Activated naive CD4-positive, alpha-beta T cell treated with anti-CD3 and anti-CD28 coated beads, Interleukin-2, amount 50 U/mL, for 72 hours (primary cell): ENCODE measurements at regions not wholly inside any gene's neighbourhood (a gene's known extent, or its start where the extent isn't known, plus 50 kb on each side); places are given as distances from the start of the nearest gene placed in this dataset.

Source experiments
- ATAC-seq, 2 donors: fragments of 150-1000 bp; cut with Tn5 transposase; 2 replicates each; pipeline ENCODE4 v1.10.0; 2021; ENCODE audit warnings: mild to moderate bottlenecking in 2 of 2, moderate library complexity in 2 of 2
- DNase-seq, 2 donors: peaks; one replicate each; pipeline ENCODE4 v3.0.0; 2021 to 2022; ENCODE audit warnings: low spot score in 2 of 2
- H3K27ac Mint-ChIP-seq, 2 donors: one replicate each; pipeline ENCODE4 v1.8.0; 2022; ENCODE audit warnings: mild to moderate bottlenecking in 2 of 2, mixed read lengths in 2 of 2
- H3K36me3 Mint-ChIP-seq, 2 donors: one replicate each; pipeline ENCODE4 v1.8.0; 2022; ENCODE audit warnings: mixed read lengths in 2 of 2
- H3K9me3 Mint-ChIP-seq, 2 donors: one replicate each; pipeline ENCODE4 v1.8.0; 2022; ENCODE audit warnings: mixed read lengths in 2 of 2

GRCh38 chr13:26993780-26994179 is 177.8 kb downstream of the USP12 start:
- H3K36me3 Mint-ChIP-seq, result peaks cover 0 to 9% of the 10 kb centered on the region in 2 donors
- DNase-seq, result no peak
- no peak overlapping the region for H3K27ac Mint-ChIP-seq
- peaks cover 0 to 4% of the 10 kb centered on the region in 2 donors for H3K9me3 Mint-ChIP-seq
- ATAC-seq, result no peak

DNA sequence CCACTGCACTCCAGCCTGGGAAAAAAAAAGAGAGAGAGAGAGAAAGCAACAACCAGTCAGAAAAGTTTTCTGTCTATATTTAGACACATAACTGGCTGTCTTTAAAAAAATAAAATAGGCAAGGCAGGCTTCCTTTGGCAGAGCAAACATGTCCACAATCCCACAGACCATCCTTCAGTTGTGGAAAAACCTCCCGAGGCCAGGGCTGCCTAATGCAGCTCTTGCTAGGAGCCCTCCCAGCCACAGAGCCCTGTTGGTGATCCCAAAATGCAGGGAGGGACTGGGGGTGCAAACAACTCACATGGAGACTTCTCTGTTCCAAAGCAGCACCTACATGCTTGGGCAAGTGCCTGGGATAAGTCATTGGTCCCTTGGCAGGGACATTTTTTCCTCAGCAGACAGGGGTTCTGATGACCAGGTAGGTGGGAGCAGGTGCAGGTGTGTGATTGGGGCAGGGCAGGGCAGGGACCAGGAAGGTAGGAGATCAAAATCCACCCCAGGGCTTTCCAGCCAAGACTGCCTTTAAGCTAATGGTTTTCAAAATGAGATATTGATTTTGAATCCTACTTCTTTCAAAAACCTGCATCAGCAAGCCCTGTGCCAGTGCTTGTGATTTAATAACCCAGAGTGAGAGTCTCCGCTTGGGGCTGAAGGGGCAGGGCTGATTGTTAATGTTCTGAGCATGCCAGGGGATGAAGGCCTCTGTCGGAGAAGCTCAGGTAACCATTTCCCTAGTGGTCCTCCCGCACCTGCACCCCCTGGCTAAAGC is 178.5 kb downstream of the USP12 start:
- H3K9me3 Mint-ChIP-seq, result peaks cover 0 to 4% of the 10 kb centered on the region in 2 donors
- ATAC-seq (no peak), DNase-seq (no peak)
- peaks cover 0 to 9% of the 10 kb centered on the region in 2 donors for H3K36me3 Mint-ChIP-seq
- H3K27ac Mint-ChIP-seq, result no peak overlapping the region

DNA sequence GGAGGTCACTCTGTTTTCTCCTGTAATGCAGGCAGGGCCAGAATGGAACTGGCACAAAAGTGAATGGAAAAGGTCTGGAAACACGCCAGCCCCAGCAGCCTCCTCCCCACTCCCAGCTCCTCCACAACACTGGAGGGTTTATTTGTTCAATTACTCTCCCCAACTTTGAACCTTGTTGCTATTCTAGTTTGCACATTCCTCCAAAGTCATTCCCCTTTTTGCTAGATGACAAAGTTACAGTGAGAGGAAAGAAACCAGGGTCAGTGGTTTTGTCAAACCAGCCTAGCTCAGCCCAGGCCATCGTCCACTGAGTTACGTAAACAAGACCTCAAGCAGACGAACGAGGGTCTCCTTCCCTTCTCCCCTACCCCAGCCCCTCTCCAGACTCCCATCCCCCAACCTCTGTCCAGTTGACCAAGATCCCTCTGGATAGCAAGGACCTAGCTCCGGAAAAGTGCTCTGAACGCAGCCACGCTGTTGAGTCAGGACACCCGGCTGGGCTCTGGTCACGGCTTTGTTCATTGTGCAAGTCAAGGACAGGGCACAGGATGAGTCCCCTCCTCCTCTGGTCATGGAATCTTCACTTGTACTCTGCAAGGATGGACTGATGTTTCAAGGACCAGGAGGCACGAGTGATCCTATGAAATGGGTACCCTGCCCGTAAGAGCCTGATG is 180.0 kb downstream of the USP12 start:
- Mint-ChIP-seq H3K9me3 (peaks cover 0 to 4% of the 10 kb centered on the region in 2 donors), H3K36me3 (peaks cover 0 to 9% of the 10 kb centered on the region in 2 donors), H3K27ac (no peak overlapping the region)
- ATAC-seq (no peak), DNase-seq (no peak)

DNA sequence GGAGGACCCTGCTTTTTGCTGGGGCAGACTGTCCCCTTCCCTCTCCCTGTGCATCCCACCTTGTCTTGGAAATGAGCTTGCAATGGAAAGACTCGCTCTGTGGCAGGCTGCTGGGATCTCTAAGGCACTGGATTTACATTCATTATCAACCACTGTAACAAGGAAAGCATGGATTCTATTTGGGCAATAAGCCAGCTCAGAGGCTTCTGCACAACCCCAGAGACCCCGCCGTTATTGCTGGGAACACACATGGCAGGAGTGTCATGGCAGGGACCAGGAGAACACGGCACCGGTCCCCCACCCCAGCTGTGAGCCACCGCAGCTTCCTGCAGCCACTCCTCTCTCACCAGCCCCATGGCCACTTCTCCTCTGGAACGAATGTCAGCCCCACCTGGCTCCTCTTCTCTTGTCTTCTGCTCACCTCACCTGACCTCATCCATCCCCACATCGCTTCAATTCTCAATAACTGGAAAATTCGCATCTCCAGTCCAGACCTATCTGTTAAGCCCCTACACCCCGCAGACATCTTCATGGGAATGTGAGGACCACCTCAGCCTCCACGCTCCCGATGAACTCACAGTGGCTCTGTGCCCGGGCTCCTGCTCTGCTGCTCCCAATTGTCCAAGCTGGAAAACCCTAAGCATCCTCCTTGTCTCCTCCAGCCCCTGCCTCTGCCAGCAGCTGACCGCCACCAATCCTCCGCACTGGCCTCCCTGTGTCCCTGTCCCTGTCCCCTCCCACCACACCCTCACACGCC is 181.5 kb downstream of the USP12 start:
- DNase-seq, result no peak
- no peak overlapping the region for H3K27ac Mint-ChIP-seq
- H3K9me3 Mint-ChIP-seq, result no peaks in the 10 kb centered on the region
- no peaks in the 10 kb centered on the region for H3K36me3 Mint-ChIP-seq
- ATAC-seq, result no peak

GRCh38 chr13:26989261-26989956 is 182.2 kb downstream of the USP12 start:
- ATAC-seq (no peak), DNase-seq (no peak)
- Mint-ChIP-seq H3K27ac (no peak overlapping the region), H3K36me3 (no peaks in the 10 kb centered on the region), H3K9me3 (no peaks in the 10 kb centered on the region)

- H3K36me3 Mint-ChIP-seq, result no peaks in the 10 kb centered on the region
- H3K9me3 Mint-ChIP-seq, result no peaks in the 10 kb centered on the region
- ATAC-seq (no peak), DNase-seq (no peak)
- H3K27ac Mint-ChIP-seq, result no peak overlapping the region
Measured at GRCh38 chr13:26988059-26988769, 183.4 kb downstream of the USP12 start.

- no peak for ATAC-seq
- no peak for DNase-seq
- Mint-ChIP-seq H3K36me3 (no peaks in the 10 kb centered on the region), H3K27ac (no peak overlapping the region), H3K9me3 (no peaks in the 10 kb centered on the region)
Measured at GRCh38 chr13:26987486-26988013, 184.1 kb downstream of the USP12 start.

GRCh38 chr13:26985285-26985878 is 186.2 kb downstream of the USP12 start:
- DNase-seq (peak in 1 of 2 donors; percentile 68), ATAC-seq (peak; percentile 89 to 91)
- no peak overlapping the region for H3K27ac Mint-ChIP-seq
- H3K36me3 Mint-ChIP-seq, result no peaks in the 10 kb centered on the region
- no peaks in the 10 kb centered on the region for H3K9me3 Mint-ChIP-seq

DNA sequence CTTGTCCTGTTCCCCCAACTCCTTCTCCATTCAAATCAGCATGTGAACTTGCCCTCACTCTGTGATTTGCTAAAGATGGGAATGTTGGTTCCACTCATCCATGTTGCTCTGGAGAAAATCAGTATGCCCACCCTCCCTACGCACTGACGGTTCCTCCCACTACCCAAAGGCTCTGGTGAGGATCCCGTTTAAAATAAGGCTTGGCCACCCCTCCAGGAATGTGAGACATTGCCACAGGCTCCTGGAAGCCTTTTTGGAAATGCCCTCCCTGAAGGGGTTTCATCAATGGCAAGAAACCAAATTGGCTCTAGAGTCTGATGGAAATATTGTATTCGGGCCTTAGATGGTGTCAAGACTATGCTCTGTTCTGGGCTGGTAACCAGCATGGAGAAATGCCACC is 187.3 kb downstream of the USP12 start:
- ATAC-seq (no peak), DNase-seq (no peak)
- Mint-ChIP-seq H3K9me3 (no peaks in the 10 kb centered on the region), H3K27ac (no peak overlapping the region), H3K36me3 (no peaks in the 10 kb centered on the region)

DNA sequence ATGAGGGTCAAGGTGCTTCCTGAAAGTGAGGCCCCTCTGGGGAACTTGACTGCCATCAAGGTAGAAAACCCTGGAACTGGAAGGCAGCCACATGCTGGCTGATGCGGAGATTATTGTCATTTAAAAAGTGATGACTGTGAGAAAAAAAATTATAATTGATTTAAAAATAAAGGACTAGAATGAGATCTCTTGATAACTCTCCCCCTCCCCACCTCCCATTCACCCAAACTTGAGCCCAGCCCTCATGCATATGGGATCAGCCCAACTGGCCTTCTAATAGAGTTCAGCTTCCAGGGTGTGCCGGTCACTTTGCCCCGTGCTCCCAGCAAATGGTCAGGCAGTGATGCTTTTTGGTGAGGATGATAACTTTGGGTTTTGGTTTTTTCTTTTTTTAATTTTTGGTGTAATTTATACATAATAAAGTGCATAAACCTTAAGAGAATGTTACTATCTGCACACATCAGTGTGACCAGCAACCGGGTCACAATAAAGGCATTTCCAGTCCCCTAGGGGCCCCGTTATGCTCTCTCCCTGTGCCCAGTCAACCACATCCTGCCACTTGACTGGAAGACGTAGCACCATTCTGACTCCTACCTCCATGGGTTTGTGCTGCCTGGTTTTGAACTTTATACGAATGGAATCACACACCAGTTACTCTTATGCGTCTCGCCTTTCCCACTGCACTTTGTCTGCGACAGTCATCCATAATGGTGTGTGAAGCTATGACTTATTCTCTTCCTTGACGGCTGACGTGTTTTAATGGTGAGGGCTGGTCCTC is 187.9 kb downstream of the USP12 start:
- Mint-ChIP-seq H3K27ac (peak overlapping the region in 1 of 2 donors; percentile 26), H3K9me3 (no peaks in the 10 kb centered on the region), H3K36me3 (no peaks in the 10 kb centered on the region)
- ATAC-seq, result peak in 1 of 2 donors; percentile 29
- no peak for DNase-seq

GRCh38 chr13:26980099-26981031 is 191.2 kb downstream of the USP12 start:
- Mint-ChIP-seq H3K36me3 (no peaks in the 10 kb centered on the region), H3K27ac (no peak overlapping the region), H3K9me3 (no peaks in the 10 kb centered on the region)
- no peak for DNase-seq
- ATAC-seq, result no peak

DNA sequence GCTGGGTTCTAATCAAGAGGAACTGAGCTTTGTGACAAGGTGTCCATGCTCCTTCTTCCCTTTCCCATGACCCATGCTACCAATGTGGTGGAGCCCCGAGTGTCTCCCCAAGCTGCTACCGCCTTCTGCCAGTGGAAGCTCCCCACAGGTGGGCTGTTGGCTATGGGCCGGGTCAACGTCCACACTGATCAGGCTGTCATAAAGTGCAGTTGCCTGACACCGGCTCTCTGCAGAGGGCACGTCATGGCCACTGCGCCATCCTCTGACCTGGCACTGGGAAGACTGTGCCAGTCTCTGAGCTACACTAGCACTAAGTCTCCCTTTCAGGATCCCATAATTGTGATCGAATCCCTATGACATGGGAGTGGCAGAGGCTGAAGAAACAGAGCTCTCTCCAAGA is 192.3 kb downstream of the USP12 start:
- no peaks in the 10 kb centered on the region for H3K36me3 Mint-ChIP-seq

DNA sequence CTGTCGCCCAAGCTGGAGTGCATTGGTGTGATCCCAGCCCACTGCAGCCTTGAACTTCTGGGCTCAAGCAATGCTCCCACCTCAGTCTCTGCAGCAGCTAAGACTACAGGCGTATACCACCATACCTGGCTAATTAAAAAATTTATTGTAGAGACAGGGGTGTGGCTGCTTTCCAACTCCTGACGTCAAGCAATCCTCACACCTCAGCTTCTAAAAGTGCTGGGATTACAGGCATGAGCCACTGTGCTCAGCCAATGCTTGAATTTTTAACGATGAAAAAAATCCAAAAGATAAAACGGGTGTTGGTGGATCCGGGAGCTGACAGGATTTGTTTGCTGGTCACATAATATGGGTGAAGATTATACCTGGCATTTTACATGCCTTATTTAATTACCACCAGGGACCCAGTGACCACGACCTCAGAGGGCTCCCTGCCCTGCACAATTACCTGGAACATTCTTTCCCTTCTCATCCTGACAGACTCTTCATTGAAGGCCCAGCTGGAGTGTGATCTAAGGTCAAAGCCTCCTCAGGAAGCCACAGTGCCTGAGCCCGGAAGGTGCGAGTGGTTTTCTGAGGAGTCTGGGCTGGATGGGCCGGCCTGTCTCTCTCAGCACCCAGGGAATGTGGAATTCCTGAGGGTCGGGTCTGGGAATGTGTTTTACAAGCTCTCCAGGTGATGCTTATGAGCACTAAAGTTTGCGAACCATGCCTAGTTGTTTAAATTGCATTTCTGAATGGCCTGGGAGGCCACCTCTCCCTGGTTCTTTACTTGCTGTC is 193.3 kb downstream of the USP12 start:
- Mint-ChIP-seq H3K36me3 (no peaks in the 10 kb centered on the region), H3K9me3 (no peaks in the 10 kb centered on the region), H3K27ac (no peak overlapping the region)
- ATAC-seq (no peak), DNase-seq (no peak)

More for the DNA sequence above, 192.3 kb downstream of the USP12 start:
- DNase-seq (no peak), ATAC-seq (no peak)
- Mint-ChIP-seq H3K27ac (no peak overlapping the region), H3K9me3 (no peaks in the 10 kb centered on the region)
